22Rv1 (cell line): ENCODE measurements at regions not wholly inside any gene's neighbourhood (a gene's known extent, or its start where the extent isn't known, plus 50 kb on each side); places are given as distances from the start of the nearest gene placed in this dataset.

Source experiments
- CTCF ChIP-seq: fragments of 450-650 bp; IDR thresholded peaks from 2 replicates; pipeline ENCODE4 v1.5.1; 2017; ENCODE audit warnings: mild to moderate bottlenecking
- ZFX ChIP-seq: fragments of 450-650 bp; IDR thresholded peaks from 2 replicates; pipeline ENCODE4 v1.6.1; 2017; ENCODE audit warnings: antibody characterized with exemption, borderline replicate concordance

- no peak for TF ChIP-seq CTCF
- no peak for TF ChIP-seq ZFX
Measured at GRCh38 chr4:183773790-183774189, 114.7 kb downstream of the TRAPPC11 start.
